CD4-positive, alpha-beta T cell treated with Interleukin-10 for 1 hour (primary cell): ENCODE measurements at regions not wholly inside any gene's neighbourhood (a gene's known extent, or its start where the extent isn't known, plus 50 kb on each side); places are given as distances from the start of the nearest gene placed in this dataset.

Experiments used
- DNase-seq: peaks from one replicate; pipeline ENCODE4 v3.0.0-alpha.2; 2020

- DNase-seq, result no peak
These were observed 959.1 kb upstream of the SLC10A2 start for GRCh38 chr13:104025303-104025702.

- no peak for DNase-seq
These were observed 958.4 kb upstream of the SLC10A2 start for GRCh38 chr13:104024416-104025170.

DNA sequence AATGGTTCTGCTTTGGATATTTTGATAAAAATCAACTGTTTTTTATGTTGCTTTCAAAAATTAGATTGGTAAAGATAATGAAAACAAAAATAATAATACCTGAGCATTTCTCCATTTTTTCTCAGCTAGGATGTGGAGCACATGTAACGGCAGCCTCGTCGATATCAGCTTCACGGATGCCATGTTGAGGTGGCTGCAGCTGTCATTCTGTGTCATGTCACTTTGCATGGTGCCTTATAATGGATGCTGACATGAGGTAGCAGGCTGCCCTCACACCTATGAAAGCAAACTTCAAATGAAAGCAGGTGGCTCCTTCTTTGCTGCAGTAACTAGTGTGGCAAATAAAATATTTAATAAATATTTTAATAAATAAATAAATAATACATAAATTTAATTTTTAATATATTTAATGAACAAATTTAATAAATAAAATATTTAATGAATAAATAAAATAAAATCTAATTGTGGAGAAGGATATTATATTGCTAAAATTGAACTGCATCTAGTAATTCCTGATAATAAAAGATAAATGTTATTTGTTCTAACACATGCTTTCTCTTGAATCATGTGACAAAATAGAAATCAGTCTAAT is 955.7 kb upstream of the SLC10A2 start:
- no peak for DNase-seq

DNA sequence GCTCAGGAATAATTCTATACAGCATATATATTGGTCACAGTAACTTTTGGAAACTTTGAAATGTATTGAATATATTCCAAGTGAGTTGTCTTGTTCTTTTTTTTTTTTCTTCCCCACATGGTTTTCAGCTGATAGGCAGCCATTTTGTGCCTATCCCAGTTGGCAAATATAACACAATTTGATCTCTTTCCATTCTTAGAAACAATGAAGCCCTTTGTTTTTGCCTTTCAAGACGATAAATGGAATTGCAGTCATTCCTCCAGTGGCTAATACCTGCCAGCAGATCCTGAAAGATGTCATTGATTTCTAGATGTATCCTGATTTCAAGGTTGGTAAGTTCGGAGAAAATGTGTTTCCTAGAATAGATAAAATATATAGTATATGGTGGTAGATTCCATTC is 951.1 kb upstream of the SLC10A2 start:
- no peak for DNase-seq

DNA sequence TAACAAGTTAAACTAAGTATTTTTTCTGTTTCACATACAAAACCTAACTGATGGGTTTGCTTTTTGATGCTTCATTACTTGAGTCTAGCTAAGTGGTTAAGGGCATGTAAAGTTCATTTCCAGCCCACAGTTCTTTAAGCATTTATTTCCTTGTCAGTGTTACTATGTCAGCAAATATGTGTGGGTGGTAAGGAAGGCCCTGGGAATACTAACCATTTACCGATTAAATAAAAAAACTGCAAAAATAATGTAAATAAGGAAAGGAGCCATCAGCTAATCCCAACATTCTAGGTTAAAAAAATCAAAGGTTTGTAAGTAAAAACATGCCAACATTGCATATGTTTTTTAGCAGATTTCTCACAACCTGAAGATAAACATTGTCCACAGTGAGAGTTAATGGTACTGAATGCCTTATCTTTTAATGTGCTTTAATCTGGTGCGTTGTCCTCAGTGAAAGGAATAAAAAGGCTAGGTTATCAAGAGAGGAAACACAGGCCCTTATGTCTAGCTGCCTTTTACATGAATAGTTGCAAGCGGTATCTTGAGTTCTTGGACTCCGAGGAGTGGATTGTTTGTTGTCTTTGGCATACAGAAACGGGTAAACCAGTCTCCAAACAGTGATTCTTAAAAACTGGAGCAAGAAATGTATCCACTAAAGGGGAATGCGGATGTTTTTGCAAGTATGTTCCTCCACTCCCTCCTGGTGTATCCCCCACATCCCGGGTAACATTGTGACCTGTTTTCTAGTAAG is 949.6 kb upstream of the SLC10A2 start:
- no peak for DNase-seq

GRCh38 chr13:104014803-104015645 is 948.8 kb upstream of the SLC10A2 start:
- DNase-seq, result no peak

DNA sequence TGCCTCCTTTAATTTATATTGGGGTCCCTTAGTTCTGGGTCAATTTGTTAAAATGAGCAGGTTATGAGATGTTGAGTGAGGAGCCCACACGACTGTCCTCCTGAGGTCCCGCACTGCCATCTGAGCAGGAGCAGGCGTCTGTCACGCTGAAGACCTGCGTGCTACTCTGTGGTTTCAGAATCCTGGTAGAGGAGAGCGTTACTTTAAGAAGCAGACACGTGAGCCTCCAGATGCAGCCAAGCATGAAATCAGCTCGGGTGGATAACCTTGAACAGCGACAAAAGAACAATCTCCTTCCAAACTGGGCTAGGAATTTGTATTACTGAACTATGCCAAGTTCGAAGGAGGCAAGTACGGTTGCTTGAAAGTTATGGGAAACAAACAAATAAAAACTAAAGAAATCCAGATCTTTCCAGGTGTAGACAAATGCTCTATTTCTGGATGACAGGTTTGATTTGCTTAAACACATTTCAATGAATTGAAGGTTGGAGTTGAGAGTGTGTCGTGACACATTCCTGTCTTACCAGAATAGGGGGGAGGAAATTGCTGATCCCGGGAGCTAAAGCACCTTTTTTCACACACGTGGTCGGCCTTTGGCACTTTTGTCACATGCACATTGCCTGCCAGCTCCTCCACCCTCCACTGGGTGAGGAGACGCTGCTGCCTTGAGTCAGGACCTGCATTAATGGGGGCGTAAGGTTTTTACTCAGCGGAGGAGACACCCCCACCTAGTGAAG is 945.5 kb upstream of the SLC10A2 start:
- DNase-seq, result no peak

DNA sequence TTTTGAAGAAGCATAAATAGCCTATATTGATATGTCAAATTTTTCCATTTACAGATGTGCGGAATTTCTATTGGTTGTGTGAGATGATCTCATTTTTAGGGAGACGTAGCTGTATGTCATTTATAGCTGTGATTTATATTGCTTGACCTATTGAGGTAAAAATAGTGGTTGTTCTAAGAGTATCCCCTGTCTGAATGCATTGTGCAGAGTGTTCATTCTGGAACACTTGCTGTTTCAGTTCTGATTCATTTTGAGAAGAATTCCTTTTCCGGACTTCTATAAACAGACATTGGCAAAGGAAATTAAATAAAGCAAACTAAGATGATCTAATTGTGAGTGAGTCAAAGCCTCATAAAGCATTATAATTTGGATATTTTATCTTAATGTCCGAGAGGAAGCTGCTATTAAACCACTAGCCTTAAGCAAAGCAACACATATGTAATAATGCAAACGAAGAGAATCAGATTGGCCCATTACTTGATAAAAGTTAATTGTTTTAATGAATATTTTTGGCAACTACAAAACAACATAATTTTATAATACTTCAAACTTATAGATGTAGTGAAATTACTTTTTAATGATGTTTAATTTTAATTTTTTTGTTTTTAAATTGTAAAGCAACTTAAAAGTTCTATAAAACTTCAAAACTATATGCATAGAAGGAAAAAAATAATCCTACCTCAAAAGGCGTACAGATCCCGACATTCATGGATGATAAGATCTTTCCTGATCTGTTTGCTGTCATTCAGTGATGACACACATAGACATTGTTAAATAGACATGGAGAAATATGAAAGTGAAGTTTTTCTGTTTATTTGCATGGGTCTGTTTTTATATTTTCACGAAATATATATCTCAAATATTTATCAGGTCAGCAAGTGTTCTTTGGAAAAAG is 942.6 kb upstream of the SLC10A2 start:
- no peak for DNase-seq

GRCh38 chr13:104008075-104008474 is 941.9 kb upstream of the SLC10A2 start:
- DNase-seq, result no peak

DNA sequence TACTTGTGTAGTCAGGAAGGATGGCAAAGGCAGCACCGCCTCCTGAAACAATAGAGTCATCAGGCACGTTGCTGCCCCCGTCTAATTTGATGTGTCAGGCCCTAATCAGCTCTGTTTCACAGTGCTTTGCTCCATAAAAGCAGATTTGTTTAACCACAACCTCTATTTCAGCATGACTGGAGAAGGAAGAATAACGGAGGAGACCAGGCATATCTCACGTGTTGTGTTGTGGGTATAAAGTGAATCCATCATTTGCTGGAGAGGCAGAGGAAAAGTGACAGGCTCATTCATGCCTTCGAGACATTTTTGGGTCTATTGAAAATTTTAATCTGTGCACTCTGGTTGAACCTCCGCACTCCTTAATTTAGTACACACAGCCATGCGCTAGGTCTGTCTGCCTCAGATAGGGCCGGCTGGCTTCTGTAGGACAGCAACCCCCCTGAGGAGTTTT is 940.4 kb upstream of the SLC10A2 start:
- no peak for DNase-seq

DNA sequence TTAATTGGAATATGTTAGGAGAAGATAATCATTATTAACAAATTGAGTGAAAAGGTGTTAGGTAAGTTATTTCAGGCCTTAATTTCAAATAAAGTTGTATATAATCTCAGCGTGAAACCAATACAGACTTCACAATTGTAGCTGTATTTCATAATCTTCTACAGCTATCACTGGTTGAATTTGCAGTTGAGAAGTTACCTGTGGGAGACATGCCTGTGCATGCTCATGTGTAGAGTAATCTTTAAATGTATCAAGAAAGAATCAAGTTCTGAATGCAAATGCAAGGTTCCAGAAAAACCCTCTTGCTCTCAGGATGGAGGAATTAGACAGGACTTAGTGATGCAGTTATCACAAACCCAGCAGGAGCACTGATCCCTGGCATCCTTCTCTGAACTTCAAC is 938.4 kb upstream of the SLC10A2 start:
- DNase-seq, result no peak

DNA sequence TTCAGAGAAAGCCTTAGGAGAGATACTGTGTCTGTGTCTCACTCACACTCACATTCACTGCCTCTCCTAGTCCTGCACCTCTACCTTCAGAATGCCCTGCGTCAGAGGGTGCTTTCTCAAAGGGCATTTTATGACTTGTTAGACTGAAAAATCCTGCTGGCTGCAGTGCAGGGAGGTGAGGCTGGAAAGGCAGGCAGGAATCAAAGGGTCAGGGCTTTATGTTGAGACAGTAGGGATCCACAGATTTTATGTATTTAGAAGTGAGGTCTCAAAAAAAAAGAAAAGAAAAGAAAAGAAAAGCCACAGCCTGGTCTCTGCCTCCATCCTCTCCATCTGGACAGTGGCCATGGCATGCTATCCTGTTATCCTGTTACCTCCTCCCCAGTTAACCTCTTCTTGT is 936.0 kb upstream of the SLC10A2 start:
- DNase-seq, result no peak

DNA sequence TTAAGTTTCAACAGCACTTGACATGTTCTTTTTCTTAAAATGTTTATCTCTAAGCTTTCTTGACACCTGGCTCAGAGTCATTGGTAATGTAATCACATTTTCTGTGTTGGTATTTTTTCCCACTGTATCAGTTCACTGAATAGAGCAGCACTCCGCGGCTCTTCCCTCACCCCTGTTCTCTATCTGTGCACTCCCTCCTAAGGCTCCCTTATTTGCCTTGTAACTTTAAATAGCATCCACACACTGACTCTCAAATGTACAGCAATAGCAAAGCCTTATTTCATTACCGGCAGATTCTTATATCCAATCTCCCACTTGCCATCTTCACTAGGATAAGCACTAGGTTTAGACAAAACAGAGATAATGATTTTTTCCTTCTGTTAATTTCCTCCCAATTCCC is 935.5 kb upstream of the SLC10A2 start:
- no peak for DNase-seq

GRCh38 chr13:103996733-103997132 is 930.5 kb upstream of the SLC10A2 start:
- no peak for DNase-seq

DNA sequence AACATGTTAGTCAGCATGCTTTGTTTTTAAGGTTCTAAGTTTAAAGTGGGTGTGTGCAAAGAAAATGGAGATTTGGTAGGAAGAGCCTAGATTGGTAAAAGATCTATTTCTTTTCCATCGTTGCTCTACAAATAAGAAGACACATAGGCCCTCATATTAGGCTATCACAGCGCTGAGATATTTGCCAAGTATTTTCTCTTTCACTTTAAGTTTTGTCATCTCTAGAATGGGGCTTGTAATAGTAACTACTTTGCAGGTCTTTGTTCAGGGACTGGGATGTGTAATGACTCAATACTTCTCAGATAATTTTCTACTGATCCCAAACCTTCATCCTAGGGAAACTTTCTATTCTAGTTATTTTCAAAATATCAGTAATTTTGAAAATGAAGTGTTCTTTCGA is 917.7 kb upstream of the SLC10A2 start:
- no peak for DNase-seq

GRCh38 chr13:103976371-103976770 is 910.2 kb upstream of the SLC10A2 start:
- DNase-seq, result no peak

- DNase-seq, result no peak
These were observed 907.5 kb upstream of the SLC10A2 start for GRCh38 chr13:103973740-103974139.

DNA sequence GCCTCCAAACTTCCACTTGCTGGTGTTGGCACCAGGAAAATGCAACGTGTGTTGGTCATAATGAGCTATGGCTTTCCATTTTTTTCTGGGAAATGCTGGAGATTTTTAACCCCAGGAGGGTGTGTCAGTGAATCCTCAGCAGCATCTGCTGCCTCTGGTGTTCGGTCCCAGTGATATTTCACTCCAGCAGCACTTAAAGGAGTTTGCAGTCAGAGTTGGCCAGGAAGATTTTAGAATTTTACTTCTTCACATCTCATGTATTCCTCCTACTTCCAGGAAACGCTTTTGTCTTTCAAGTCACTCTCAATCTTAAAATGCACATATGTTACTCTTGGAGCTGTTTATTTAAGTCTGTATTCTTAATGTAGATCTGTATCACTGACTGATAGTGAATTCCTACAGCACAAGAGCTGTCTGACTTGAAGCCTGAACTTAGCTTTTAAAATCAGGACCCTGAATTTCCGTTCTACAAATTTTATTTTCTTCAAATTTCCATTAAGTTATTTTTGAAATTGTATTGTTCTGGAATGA is 903.4 kb upstream of the SLC10A2 start:
- DNase-seq, result no peak

- DNase-seq, result no peak
These were observed 899.5 kb upstream of the SLC10A2 start for GRCh38 chr13:103965506-103966243.

DNA sequence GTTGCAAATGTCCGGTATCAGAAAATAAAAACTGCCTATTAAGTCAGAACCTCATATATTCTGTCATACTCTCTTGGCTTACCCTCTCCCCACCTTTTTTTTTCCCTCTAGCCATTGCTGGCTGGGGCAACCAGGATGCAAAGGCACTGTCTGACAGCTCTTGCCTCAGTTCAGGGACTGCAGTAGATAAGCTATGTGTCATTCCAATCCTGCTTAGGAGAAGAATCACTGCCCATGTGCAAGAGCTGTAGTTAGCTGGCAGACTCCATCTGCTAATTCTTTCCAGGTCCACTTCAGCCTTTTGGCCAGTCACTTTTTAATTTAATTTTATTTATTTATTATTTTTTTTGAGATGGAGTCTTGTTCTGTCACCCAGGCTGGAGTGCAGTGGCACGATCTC is 895.6 kb upstream of the SLC10A2 start:
- no peak for DNase-seq
